Upper lobe of left lung (tissue), 6 donors: ENCODE measurements at regions not wholly inside any gene's neighbourhood (a gene's known extent, or its start where the extent isn't known, plus 50 kb on each side); places are given as distances from the start of the nearest gene placed in this dataset.

Experiments used
- ATAC-seq, 2 donors: fragments of 200-7000 bp; cut with Tn5 transposase; one replicate each; pipeline ENCODE4 v1.9.1; 2022; ENCODE audit warnings: mild to moderate bottlenecking in 2 of 2, moderate library complexity in 2 of 2; ENCODE audit not compliant: low FRiP score in 2 of 2
- DNase-seq, 2 donors: peaks; one replicate each; pipeline ENCODE4 v3.0.0-alpha.2; 2019 to 2020
- H3K27ac ChIP-seq, 4 donors: fragments of 200-600 bp; sonication (generic); one replicate each; pipeline ENCODE4 v1.5.1; 2016 to 2019
- H3K27me3 ChIP-seq, 4 donors: fragments of 200-600 bp; sonication (generic); one replicate each; pipeline ENCODE4 v1.5.1; 2017 to 2019
- H3K36me3 ChIP-seq, 4 donors: fragments of 200-600 bp; sonication (generic); one replicate each; pipeline ENCODE4 v1.5.1; 2016 to 2019
- H3K4me1 ChIP-seq, 4 donors: fragments of 200-600 bp; sonication (generic); one replicate each; pipeline ENCODE4 v1.5.1; 2018 to 2019
- H3K4me3 ChIP-seq, 4 donors: fragments of 200-600 bp; sonication (generic); one replicate each; pipeline ENCODE4 v1.5.1; 2017 to 2019; ENCODE audit warnings: mild to moderate bottlenecking in 2 of 4, moderate library complexity in 1 of 4
- H3K9me3 ChIP-seq, 4 donors: fragments of 200-600 bp; sonication (generic); one replicate each; pipeline ENCODE4 v1.5.1; 2018 to 2019
- CTCF ChIP-seq, 6 experiments: fragments of 450-650 bp in 4 of 6; fragments of 200-600 bp in 2 of 6; sonication (generic) in 2 of 6; IDR thresholded peaks; one replicate each; pipeline ENCODE4 v1.5.1; 2016 to 2019; ENCODE audit warnings: antibody characterized with exemption in 6 of 6
- EP300 ChIP-seq, 4 donors: sonication (generic); formaldehyde crosslinking; IDR thresholded peaks; one replicate each; pipeline ENCODE4 v1.5.1; 2017; ENCODE audit warnings: antibody characterized with exemption in 4 of 4, control low read depth in 2 of 4
- POLR2A ChIP-seq, 4 donors: fragments of 450-650 bp; IDR thresholded peaks; one replicate each; pipeline ENCODE4 v1.5.1; 2016 to 2017; ENCODE audit warnings: antibody characterized with exemption in 4 of 4, mild to moderate bottlenecking in 2 of 4
- POLR2AphosphoS5 ChIP-seq, 2 donors: sonication (generic); formaldehyde crosslinking; IDR thresholded peaks; one replicate each; pipeline ENCODE4 v1.5.1; 2017; ENCODE audit warnings: antibody characterized with exemption in 2 of 2
- WGBS, 2 donors: methylation state at CpG; one replicate each; pipeline ENCODE4 v1.1.5; 2017 to 2018; 5-methylcytosine and 5-hydroxymethylcytosine counted together
- donor health status: DM: no; HTN: no; CAD: no; lungs with moderate emphysema.
- donor health status: DM: no; HTN: yes; CAD: no; lungs with severe emphysema.

- Histone ChIP-seq H3K4me3 (no peak overlapping the region), H3K27ac (no peak overlapping the region), H3K4me1 (no peaks in the 10 kb centered on the region), H3K27me3 (no peaks in the 10 kb centered on the region), H3K36me3 (no peaks in the 10 kb centered on the region), H3K9me3 (no peaks in the 10 kb centered on the region)
- WGBS, 2 donors, result 54 to 73% methylated on average over 4 of the region's 4 CpGs
- ATAC-seq (no peak), DNase-seq (no peak)
- TF ChIP-seq CTCF (IDR thresholded peaks at IDR 0.05) (no peak), POLR2A (IDR thresholded peaks at IDR 0.05) (no peak), EP300 (IDR thresholded peaks at IDR 0.05) (no peak)
These were observed 447.3 kb downstream of the PLA2G4A start for GRCh38 chr1:187275985-187276575.

- TF ChIP-seq CTCF (IDR thresholded peaks at IDR 0.05) (no peak), POLR2AphosphoS5 (IDR thresholded peaks at IDR 0.05) (no peak), POLR2A (IDR thresholded peaks at IDR 0.05) (no peak), EP300 (IDR thresholded peaks at IDR 0.05) (no peak)
- no peak for ATAC-seq
- no peaks in the 10 kb centered on the region for H3K9me3 ChIP-seq
These were observed 447.9 kb downstream of the PLA2G4A start for GRCh38 chr1:187276677-187277076.

GRCh38 chr1:187280031-187280430 lies 451.3 kb downstream of the PLA2G4A start:
- TF ChIP-seq POLR2A (IDR thresholded peaks at IDR 0.05) (no peak), EP300 (IDR thresholded peaks at IDR 0.05) (no peak), CTCF (IDR thresholded peaks at IDR 0.05) (no peak)
- H3K4me3 ChIP-seq, result no peak overlapping the region
- H3K9me3 ChIP-seq, result no peaks in the 10 kb centered on the region
- H3K27me3 ChIP-seq, result no peaks in the 10 kb centered on the region
- DNase-seq (no peak), ATAC-seq (no peak)
- H3K4me1 ChIP-seq, result no peaks in the 10 kb centered on the region
- no peak overlapping the region for H3K27ac ChIP-seq
- H3K36me3 ChIP-seq, result no peaks in the 10 kb centered on the region

More at GRCh38 chr1:187276677-187277076, 447.9 kb downstream of the PLA2G4A start:
- Histone ChIP-seq H3K27me3 (no peaks in the 10 kb centered on the region), H3K36me3 (no peaks in the 10 kb centered on the region), H3K4me1 (no peaks in the 10 kb centered on the region), H3K27ac (no peak overlapping the region), H3K4me3 (no peak overlapping the region)
- DNase-seq, result no peak

GRCh38 chr1:187281085-187281484 lies 452.3 kb downstream of the PLA2G4A start:
- no peak overlapping the region for H3K27ac ChIP-seq
- no peak overlapping the region for H3K4me3 ChIP-seq
- no peaks in the 10 kb centered on the region for H3K4me1 ChIP-seq
- DNase-seq (no peak), ATAC-seq (no peak)
- H3K36me3 ChIP-seq, result no peaks in the 10 kb centered on the region
- H3K27me3 ChIP-seq, result no peaks in the 10 kb centered on the region
- H3K9me3 ChIP-seq, result no peaks in the 10 kb centered on the region
- 55 to 60% methylated on average over 2 of the region's 2 CpGs for WGBS, 2 donors
- TF ChIP-seq POLR2A (IDR thresholded peaks at IDR 0.05) (no peak), CTCF (IDR thresholded peaks at IDR 0.05) (no peak), EP300 (IDR thresholded peaks at IDR 0.05) (no peak)

- Histone ChIP-seq H3K4me3 (no peak overlapping the region), H3K9me3 (no peaks in the 10 kb centered on the region), H3K4me1 (no peaks in the 10 kb centered on the region), H3K27ac (no peak overlapping the region), H3K36me3 (no peaks in the 10 kb centered on the region), H3K27me3 (no peaks in the 10 kb centered on the region)
- DNase-seq, result no peak
- 90 to 93% methylated on average over 1 of the region's 1 CpG for WGBS, 2 donors
- no peak for ATAC-seq
- no peak for TF ChIP-seq CTCF (IDR thresholded peaks at IDR 0.05)
- TF ChIP-seq POLR2A (IDR thresholded peaks at IDR 0.05), result no peak
- TF ChIP-seq EP300 (IDR thresholded peaks at IDR 0.05), result no peak
- no peak for TF ChIP-seq POLR2AphosphoS5 (IDR thresholded peaks at IDR 0.05)
These were observed 455.2 kb downstream of the PLA2G4A start for GRCh38 chr1:187283984-187284383.
